CD14-positive monocyte (primary cell): ENCODE measurements at regions not wholly inside any gene's neighbourhood (a gene's known extent, or its start where the extent isn't known, plus 50 kb on each side); places are given as distances from the start of the nearest gene placed in this dataset.

Source experiments
- DNase-seq, 3 donors: peaks; one replicate each; pipeline ENCODE4 v3.0.0-alpha.2; 2011 to 2022
- H2AFZ ChIP-seq: 2 replicates; pipeline ENCODE4 v1.6.0; 2012; ENCODE audit warnings: mild to moderate bottlenecking, low read depth, low read length, inconsistent platforms; ENCODE audit not compliant: insufficient read depth, poor library complexity, severe bottlenecking
- H3K27ac ChIP-seq, 2 donors: 1 replicate in 1 of 2; 2 replicates in 1 of 2; pipeline ENCODE4 v1.5.1; 2012 to 2013; ENCODE audit warnings: low read length in 2 of 2, control low read depth in 1 of 2, inconsistent platforms in 1 of 2, low read depth in 1 of 2, mild to moderate bottlenecking in 1 of 2
- H3K27me3 ChIP-seq, 2 donors: one replicate each; pipeline versions ENCODE4 v1.6.0 to v1.6.1; 2011 to 2013; ENCODE audit warnings: low read length in 2 of 2; ENCODE audit not compliant: control insufficient read depth in 2 of 2, insufficient read depth in 2 of 2
- H3K36me3 ChIP-seq, 2 donors: replicated peaks in 1 of 2; 1 replicate in 1 of 2; 2 replicates in 1 of 2; pipeline versions ENCODE4 v1.5.1 to v1.6.1; 2012 to 2013; ENCODE audit warnings: low read length in 2 of 2, control low read depth in 1 of 2, inconsistent platforms in 1 of 2, mild to moderate bottlenecking in 1 of 2; ENCODE audit not compliant: insufficient read depth in 2 of 2, control insufficient read depth in 1 of 2
- H3K4me1 ChIP-seq, 2 donors: 1 replicate in 1 of 2; 2 replicates in 1 of 2; pipeline versions ENCODE4 v1.5.1 to v1.6.1; 2012 to 2013; ENCODE audit warnings: low read length in 2 of 2, control low read depth in 1 of 2, inconsistent platforms in 1 of 2, mild to moderate bottlenecking in 1 of 2, moderate library complexity in 1 of 2; ENCODE audit not compliant: insufficient read depth in 2 of 2, control insufficient read depth in 1 of 2
- H3K4me2 ChIP-seq: replicated peaks from 2 replicates; pipeline ENCODE3; 2012; ENCODE audit warnings: low read length, moderate library complexity, mild to moderate bottlenecking; ENCODE audit not compliant: poor library complexity, severe bottlenecking; ENCODE audit errors: extremely low read depth
- H3K4me3 ChIP-seq, 3 experiments: fragments of 200-600 bp in 1 of 3; sonication (generic) in 1 of 3; replicated peaks in 1 of 3; 1 replicate in 2 of 3; 2 replicates in 1 of 3; pipeline ENCODE4 v1.5.1; 2011 to 2013; ENCODE audit warnings: low read length in 3 of 3, mild to moderate bottlenecking in 3 of 3, control low read depth in 2 of 3, low read depth in 2 of 3, inconsistent platforms in 1 of 3, moderate library complexity in 1 of 3
- H3K79me2 ChIP-seq: 2 replicates; pipeline ENCODE4 v1.6.0; 2012; ENCODE audit warnings: mild to moderate bottlenecking, control low read depth, inconsistent platforms, low read length, moderate library complexity; ENCODE audit not compliant: insufficient read depth
- H3K9ac ChIP-seq: 2 replicates; pipeline ENCODE4 v1.6.0; 2017; ENCODE audit warnings: low read length, mild to moderate bottlenecking; ENCODE audit not compliant: insufficient read depth, poor library complexity, severe bottlenecking
- H3K9me3 ChIP-seq, 2 donors: replicated peaks in 1 of 2; 1 replicate in 1 of 2; 2 replicates in 1 of 2; pipeline versions ENCODE4 v1.5.1 to v1.6.1; 2012 to 2013; ENCODE audit warnings: low read length in 2 of 2, control low read depth in 1 of 2; ENCODE audit not compliant: control insufficient read depth in 1 of 2, insufficient read depth in 1 of 2
- H4K20me1 ChIP-seq: 2 replicates; pipeline ENCODE4 v1.6.0; 2012; ENCODE audit warnings: mild to moderate bottlenecking, low read length, control low read depth, moderate library complexity; ENCODE audit not compliant: insufficient read depth
- H3K27ac Mint-ChIP-seq, 7 donors: one replicate each; pipeline ENCODE4 v1.8.0; 2020; ENCODE audit warnings: mild to moderate bottlenecking in 7 of 7, mixed read lengths in 7 of 7, moderate library complexity in 6 of 7, inconsistent platforms in 2 of 7
- H3K27me3 Mint-ChIP-seq, 3 donors: one replicate each; pipeline ENCODE4 v1.8.0; 2021 to 2022; ENCODE audit warnings: low read depth in 3 of 3, mild to moderate bottlenecking in 3 of 3, mixed read lengths in 3 of 3, moderate library complexity in 3 of 3, inconsistent platforms in 1 of 3
- H3K36me3 Mint-ChIP-seq, 2 donors: one replicate each; pipeline ENCODE4 v1.8.0; 2020; ENCODE audit warnings: mixed read lengths in 2 of 2, inconsistent platforms in 1 of 2, mild to moderate bottlenecking in 1 of 2
- H3K4me1 Mint-ChIP-seq: one replicate; pipeline ENCODE4 v1.8.0; 2020; ENCODE audit warnings: mild to moderate bottlenecking, mixed read lengths
- H3K4me3 Mint-ChIP-seq, 2 donors: one replicate each; pipeline ENCODE4 v1.8.0; 2020; ENCODE audit warnings: mild to moderate bottlenecking in 2 of 2, mixed read lengths in 2 of 2, moderate library complexity in 1 of 2
- H3K9me3 Mint-ChIP-seq, 7 donors: one replicate each; pipeline ENCODE4 v1.8.0; 2020 to 2022; ENCODE audit warnings: mixed read lengths in 7 of 7, mild to moderate bottlenecking in 6 of 7, moderate library complexity in 6 of 7, inconsistent platforms in 2 of 7
- CTCF ChIP-seq: fragments of 200-600 bp; IDR thresholded peaks from one replicate; pipeline ENCODE4 v1.8.0; 2022; ENCODE audit warnings: antibody characterized with exemption, mild to moderate bottlenecking
- whole genome bisulfite sequencing: methylation state at CpG from one replicate; pipeline ENCODE4 v1.1.5; 2013; ENCODE audit warnings: missing lambda C conversion rate; ENCODE audit not compliant: insufficient coverage; 5-methylcytosine and 5-hydroxymethylcytosine counted together
- intact Hi-C, 2 donors: fragments of 100-400 bp; cut with micrococcal nuclease; formaldehyde crosslinking; loops; one replicate each; pipeline versions ENCODE4 v1.15.0 to v1.15.1; 2023

DNA sequence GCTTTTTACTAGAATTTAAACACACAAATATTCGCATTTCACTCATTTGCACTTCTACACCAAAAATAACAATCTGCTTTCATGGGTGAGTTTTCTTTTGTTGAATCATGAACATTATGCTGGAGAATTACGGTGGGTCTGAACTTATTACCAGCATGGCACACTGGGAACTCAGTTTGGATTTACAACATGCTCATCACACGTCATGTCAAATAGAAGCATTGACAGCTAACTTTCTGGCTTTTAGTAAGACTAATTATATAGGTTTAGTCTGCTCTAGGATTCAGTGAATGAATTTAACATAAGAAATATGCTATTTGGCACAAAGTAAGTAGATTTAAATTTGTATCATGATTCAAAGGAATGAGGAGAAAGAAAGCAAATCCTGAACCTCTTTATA is 290.4 kb downstream of the TMEM167A start:
- no peaks in the 10 kb centered on the region for H3K4me1 ChIP-seq
- no peak overlapping the region for H2AFZ ChIP-seq
- H3K4me3 ChIP-seq = no peak overlapping the region
- H3K9ac ChIP-seq = no peak overlapping the region
- Mint-ChIP-seq H3K4me1 (no peaks in the 10 kb centered on the region), H3K27ac (no peak overlapping the region), H3K4me3 (no peak overlapping the region), H3K9me3 (peaks cover 2 to 8% (median 2%) of the 10 kb centered on the region in 7 donors), H3K36me3 (no peaks in the 10 kb centered on the region), H3K27me3 (peaks cover 0 to 1% (median 0%) of the 10 kb centered on the region in 3 donors)
- no peak overlapping the region for H3K4me2 ChIP-seq
- H3K27me3 ChIP-seq = no peaks in the 10 kb centered on the region
- H3K36me3 ChIP-seq = no peaks in the 10 kb centered on the region
- no peak for DNase-seq
- H3K9me3 ChIP-seq = no peaks in the 10 kb centered on the region
- no CpG with 5 or more reads among the region's 3 CpGs for WGBS
- H3K27ac ChIP-seq = no peak overlapping the region
- no peaks in the 10 kb centered on the region for H4K20me1 ChIP-seq
- intact Hi-C loops = no loop called here
- no peaks in the 10 kb centered on the region for H3K79me2 ChIP-seq
- no peak for TF ChIP-seq CTCF

- no peak overlapping the region for H3K4me3 Mint-ChIP-seq
- Histone ChIP-seq H3K79me2 (no peaks in the 10 kb centered on the region), H4K20me1 (no peaks in the 10 kb centered on the region), H3K27ac (no peak overlapping the region), H3K4me1 (no peaks in the 10 kb centered on the region), H3K4me2 (no peak overlapping the region), H3K27me3 (no peaks in the 10 kb centered on the region), H3K4me3 (no peak overlapping the region), H3K36me3 (no peaks in the 10 kb centered on the region), H3K9ac (no peak overlapping the region), H2AFZ (no peak overlapping the region), H3K9me3 (no peaks in the 10 kb centered on the region)
- H3K27ac Mint-ChIP-seq = no peak overlapping the region
- no peaks in the 10 kb centered on the region for H3K36me3 Mint-ChIP-seq
- H3K4me1 Mint-ChIP-seq = no peaks in the 10 kb centered on the region
- no peak for DNase-seq
- peaks cover under 1 to 8% (median 2%) of the 10 kb centered on the region in 7 donors for H3K9me3 Mint-ChIP-seq
- no peak for TF ChIP-seq CTCF
- H3K27me3 Mint-ChIP-seq = peaks cover 0 to 1% (median 0%) of the 10 kb centered on the region in 3 donors
- intact Hi-C loops = no loop called here
Measured at GRCh38 chr5:82785882-82786509, 291.2 kb downstream of the TMEM167A start.
